K562 (cell line): ENCODE measurements at regions not wholly inside any gene's neighbourhood (a gene's known extent, or its start where the extent isn't known, plus 50 kb on each side); places are given as distances from the start of the nearest gene placed in this dataset.

ENCODE experiments used
- ATAC-seq: fragments of 200-7000 bp; cut with Tn5 transposase; 3 replicates; pipeline ENCODE4 v1.9.1; 2020; ENCODE audit warnings: moderate library complexity
- BruUV-seq: library from RNA; stranded (reverse); fragments of 400-500 nt; replicated peaks from 2 replicates; lab custom pipeline; 2021; lab: Mats Ljungman, UMichigan
- CTCF ChIA-PET: fragments of 300-600 bp; formaldehyde crosslinking; extraction: SDS; loops from one replicate; lab custom pipeline; 2021; ENCODE audit warnings: low intra/inter-chr PET ratio; lab: Yijun Ruan, JAX
- POLR2A ChIA-PET: fragments of 300-600, 350-650 bp; sonication (Branson Sonifier 250); formaldehyde crosslinking; extraction: SDS; loops from one replicate; lab custom pipeline; 2021; ENCODE audit warnings: antibody characterized with exemption, inconsistent platforms; lab: Yijun Ruan, JAX
- DNase-seq, 4 experiments: peaks; one replicate each; pipeline versions ENCODE4 v3.0.0 to v3.0.0-alpha.2; 2011 to 2018; ENCODE audit warnings: low spot score in 3 of 4, mixed read lengths in 3 of 4; ENCODE audit errors: extremely low read depth in 1 of 4
- FAIRE-seq: peaks from 2 replicates; lab custom pipeline; 2011; peaks lifted over from hg19 to GRCh38; lab: Jason Lieb, UNC
- H2AFZ ChIP-seq: 2 replicates; pipeline ENCODE4 v1.6.0; 2011; ENCODE audit warnings: low read depth, low read length, control low read depth, inconsistent platforms
- H3K27ac ChIP-seq: fragments of 200-600 bp; 3 replicates; pipeline ENCODE4 v1.8.0; 2011; ENCODE audit warnings: low read depth, mild to moderate bottlenecking, control low read depth, inconsistent platforms, low read length, moderate library complexity, mixed read lengths; ENCODE audit errors: extremely low read depth
- H3K27me3 ChIP-seq, 2 experiments: fragments of 300-600 bp in 1 of 2; 2 replicates in 1 of 2; 3 replicates in 1 of 2; pipeline versions ENCODE4 v1.6.0 to v1.8.0; 2011; ENCODE audit warnings: inconsistent platforms in 2 of 2, low read length in 2 of 2, mild to moderate bottlenecking in 1 of 2, mixed read lengths in 1 of 2, moderate library complexity in 1 of 2; ENCODE audit not compliant: control insufficient read depth in 2 of 2, insufficient read depth in 2 of 2
- H3K36me3 ChIP-seq: fragments of 300-600 bp; 3 replicates; pipeline ENCODE4 v1.8.0; 2011; ENCODE audit warnings: mild to moderate bottlenecking, low read length, inconsistent platforms; ENCODE audit not compliant: control insufficient read depth, insufficient read depth
- H3K4me1 ChIP-seq, 2 experiments: fragments of 200-600 bp in 1 of 2; replicated peaks in 1 of 2; 2 replicates in 1 of 2; 3 replicates in 1 of 2; pipeline versions ENCODE4 v1.5.1 to v1.8.0; 2011; ENCODE audit warnings: inconsistent platforms in 2 of 2, low read length in 2 of 2, mild to moderate bottlenecking in 1 of 2, mixed read lengths in 1 of 2, moderate library complexity in 1 of 2; ENCODE audit not compliant: control insufficient read depth in 2 of 2, insufficient read depth in 2 of 2
- H3K4me2 ChIP-seq: 2 replicates; pipeline ENCODE4 v1.6.1; 2011; ENCODE audit warnings: low read length, control low read depth, inconsistent platforms, mixed read lengths; ENCODE audit not compliant: insufficient read depth
- H3K4me3 ChIP-seq: fragments of 200-600 bp; sonication (generic), shearing (Covaris generic); 2 replicates; pipeline ENCODE4 v1.5.1; 2016; ENCODE audit warnings: control low read depth, inconsistent platforms
- H3K79me2 ChIP-seq: fragments of 200-600 bp; 3 replicates; pipeline ENCODE4 v1.8.0; 2011; ENCODE audit warnings: low read length, inconsistent platforms; ENCODE audit not compliant: control insufficient read depth, insufficient read depth
- H3K9ac ChIP-seq, 2 experiments: 2 replicates each; pipeline versions ENCODE4 v1.6.0 to v1.6.1; 2011; ENCODE audit warnings: low read depth in 2 of 2, low read length in 2 of 2, control low read depth in 1 of 2, inconsistent platforms in 1 of 2, mild to moderate bottlenecking in 1 of 2, mixed read lengths in 1 of 2; ENCODE audit not compliant: insufficient read depth in 1 of 2
- H3K9me1 ChIP-seq: one replicate; pipeline ENCODE4 v1.6.0; 2011; ENCODE audit warnings: inconsistent platforms, mild to moderate bottlenecking, low read length, moderate library complexity; ENCODE audit not compliant: control insufficient read depth, insufficient read depth
- H3K9me3 ChIP-seq: replicated peaks from 2 replicates; pipeline ENCODE4 v1.5.1; 2011; ENCODE audit warnings: low read depth, low read length, inconsistent platforms; ENCODE audit not compliant: control insufficient read depth, insufficient read depth
- H4K20me1 ChIP-seq: replicated peaks from 2 replicates; pipeline ENCODE4 v1.6.1; 2011; ENCODE audit warnings: low read length, inconsistent platforms, mixed read lengths; ENCODE audit not compliant: control insufficient read depth, insufficient read depth
- ASH1L ChIP-seq: fragments of 450-650 bp; IDR thresholded peaks from 2 replicates; pipeline ENCODE4 v1.6.1; 2018; ENCODE audit warnings: borderline replicate concordance, mild to moderate bottlenecking, low read depth; ENCODE audit not compliant: partially characterized antibody
- BRF1 ChIP-seq: IDR thresholded peaks from 3 replicates; pipeline ENCODE4 v1.6.1; 2011; ENCODE audit warnings: borderline replicate concordance, mild to moderate bottlenecking; ENCODE audit not compliant: insufficient read length; ENCODE audit errors: extremely low read depth
- MAFF ChIP-seq: IDR thresholded peaks from 2 replicates; pipeline ENCODE4 v1.6.1; 2012; ENCODE audit warnings: low read length, improper control_type of control experiment
- MGA ChIP-seq: fragments of 450-650 bp; IDR thresholded peaks from 2 replicates; pipeline ENCODE4 v1.6.1; 2016; ENCODE audit warnings: mild to moderate bottlenecking, moderate library complexity
- SAP30 ChIP-seq: fragments of 200-600 bp; sonication (generic); IDR thresholded peaks from 2 replicates; pipeline ENCODE4 v1.6.1; 2012; ENCODE audit warnings: borderline replicate concordance, low read depth, mild to moderate bottlenecking, moderate library complexity, low read length, control low read depth, inconsistent platforms; ENCODE audit not compliant: insufficient read depth, poor library complexity, severe bottlenecking
- ZBTB34 ChIP-seq: fragments of 250-450 bp; sonication (Bioruptor Pico); IDR thresholded peaks from 2 replicates; pipeline ENCODE4 v1.8.0; 2021; ENCODE audit warnings: mild to moderate bottlenecking, moderate library complexity
- WGBS: fragments of 100-300 bp; shearing (Covaris generic); methylation state at CpG from one replicate; pipeline ENCODE4 v1.1.6; 2016; ENCODE audit warnings: low coverage, mixed read lengths; ENCODE audit not compliant: insufficient coverage; ENCODE audit errors: missing lambda C conversion rate; 5-methylcytosine and 5-hydroxymethylcytosine counted together
- in situ Hi-C: fragments of 300-500 bp; cut with MboI; formaldehyde crosslinking; loops from 4 replicates; pipeline ENCODE4 v1.15.0; 2018; ENCODE audit warnings: inconsistent platforms, mixed read lengths
- intact Hi-C: fragments of 100-400 bp; cut with micrococcal nuclease; formaldehyde crosslinking; loops from 2 replicates; pipeline ENCODE4 v1.14.2; 2022

- Histone ChIP-seq H3K4me3 (no peak overlapping the region), H3K4me2 (no peak overlapping the region), H2AFZ (no peak overlapping the region), H3K27me3 (no peaks in the 10 kb centered on the region), H3K27ac (no peak overlapping the region), H3K36me3 (no peaks in the 10 kb centered on the region), H3K4me1 (no peaks in the 10 kb centered on the region), H3K9ac (no peak overlapping the region), H3K9me3 (no peaks in the 10 kb centered on the region), H4K20me1 (no peaks in the 10 kb centered on the region), H3K79me2 (no peaks in the 10 kb centered on the region), H3K9me1 (no peaks in the 10 kb centered on the region)
- POLR2A ChIA-PET = no interaction called here
- CTCF ChIA-PET = no interaction called here
- ATAC-seq = no peak
- in situ Hi-C loops (no loop called here), intact Hi-C loops (no loop called here)
- no TSS peak for BruUV-seq
- DNase-seq = no peak
- WGBS = 0% methylated on average over 3 of the region's 3 CpGs
- FAIRE-seq = no peak
- TF ChIP-seq MGA (no peak), ZBTB34 (no peak), BRF1 (no peak), MAFF (no peak), ASH1L (no peak), SAP30 (no peak)
These were observed 516.5 kb downstream of the SUCLA2 start for GRCh38 chr13:47484548-47484947.
